Testis (tissue), 2 donors: ENCODE measurements at regions not wholly inside any gene's neighbourhood (a gene's known extent, or its start where the extent isn't known, plus 50 kb on each side); places are given as distances from the start of the nearest gene placed in this dataset.

Experiments used
- CTCF ChIP-seq, 3 experiments: fragments of 450-650 bp in 2 of 3; fragments of 200-600 bp in 1 of 3; sonication (generic) in 1 of 3; IDR thresholded peaks; one replicate each; pipeline ENCODE4 v1.5.1; 2016 to 2019; ENCODE audit warnings: antibody characterized with exemption in 3 of 3, mild to moderate bottlenecking in 2 of 3, moderate library complexity in 1 of 3
- POLR2A ChIP-seq: fragments of 450-650 bp; IDR thresholded peaks from one replicate; pipeline ENCODE4 v1.6.1; 2017; ENCODE audit warnings: antibody characterized with exemption, mild to moderate bottlenecking, moderate library complexity

- TF ChIP-seq CTCF (IDR thresholded peaks at IDR 0.05), result no peak
- TF ChIP-seq POLR2A, result no peak
These were observed 159.2 kb upstream of the RAI14 start for GRCh38 chr5:34496701-34497469.
